ENCODE measurements at regions not wholly inside any gene's neighbourhood (a gene's known extent, or its start where the extent isn't known, plus 50 kb on each side); places are given as distances from the start of the nearest gene placed in this dataset.

DNA sequence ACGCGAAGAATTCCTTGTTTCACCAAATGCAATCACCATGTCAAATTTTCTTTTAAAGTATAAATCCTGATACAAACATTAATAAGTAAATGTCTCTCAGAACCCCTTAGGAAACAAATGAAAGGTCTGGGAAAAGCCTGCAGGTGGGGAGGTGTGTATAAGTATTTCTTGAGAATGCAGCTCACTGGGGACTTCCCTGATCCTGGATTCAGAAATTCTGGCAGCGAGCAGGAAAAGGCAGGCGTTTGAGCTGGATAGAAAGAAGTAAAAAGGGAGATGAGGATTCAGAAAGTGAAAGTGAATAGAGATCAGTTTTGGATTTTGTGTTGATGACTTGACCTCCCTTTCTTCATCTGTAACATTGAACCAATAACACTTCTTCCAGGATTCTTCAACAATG is 68.3 kb upstream of the CTSC start:
- DNase-seq (ENCODE audit: low read depth in 4 of 4, low spot score in 3 of 4) = no peak

GRCh38 chr11:88404932-88405710 is 67.6 kb upstream of the CTSC start:
- no peak for DNase-seq (ENCODE audit: low read depth in 4 of 4, low spot score in 3 of 4)

DNA sequence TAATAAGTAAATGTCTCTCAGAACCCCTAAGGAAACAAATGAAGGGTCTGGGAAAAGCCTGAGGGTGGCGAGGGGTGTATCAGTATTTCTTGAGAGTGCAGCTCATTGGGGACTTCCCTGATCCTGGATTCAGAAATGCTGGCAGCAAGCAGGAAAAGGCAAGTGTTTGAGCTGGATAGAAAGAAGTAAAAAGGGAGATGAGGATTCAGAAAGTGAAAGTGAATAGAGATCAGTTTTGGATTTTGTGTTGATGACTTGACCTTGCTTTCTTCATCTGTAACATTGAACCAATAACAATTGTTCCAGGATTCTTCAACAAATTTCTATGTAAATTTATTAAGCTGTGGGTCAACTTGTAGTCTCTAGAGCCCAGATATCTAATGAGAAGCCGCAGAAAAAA is 66.9 kb upstream of the CTSC start:
- no peak for DNase-seq (ENCODE audit: low read depth in 4 of 4, low spot score in 3 of 4)

GRCh38 chr11:88402784-88403183 is 65.2 kb upstream of the CTSC start:
- DNase-seq (ENCODE audit: low read depth in 4 of 4, low spot score in 3 of 4) = no peak

DNA sequence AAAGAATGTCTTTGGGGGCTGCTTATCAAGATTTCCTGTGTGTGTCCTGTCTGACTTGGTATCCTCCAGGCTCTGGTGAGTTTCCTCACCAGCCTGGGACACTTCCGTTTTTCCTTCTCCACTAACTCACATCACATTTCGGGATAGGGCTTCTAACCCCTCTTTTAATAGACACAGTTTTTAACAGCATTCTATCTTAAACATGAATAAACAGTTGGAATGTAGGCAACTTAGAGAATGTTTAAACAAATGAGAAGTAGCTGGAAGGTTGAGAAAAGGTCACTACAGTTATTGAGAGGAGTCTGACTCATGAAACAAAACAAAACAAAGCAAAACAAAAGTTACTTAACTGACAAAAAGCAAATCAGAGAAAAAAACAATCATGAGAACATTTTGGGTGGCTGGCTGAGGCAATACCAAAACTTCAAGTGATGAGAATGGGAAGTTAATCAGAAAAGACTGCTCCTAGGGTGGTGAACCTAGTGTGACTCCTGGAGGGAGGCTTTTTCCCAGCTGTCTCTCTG is 64.7 kb upstream of the CTSC start:
- no peak for DNase-seq (ENCODE audit: low read depth in 4 of 4, low spot score in 3 of 4)

DNA sequence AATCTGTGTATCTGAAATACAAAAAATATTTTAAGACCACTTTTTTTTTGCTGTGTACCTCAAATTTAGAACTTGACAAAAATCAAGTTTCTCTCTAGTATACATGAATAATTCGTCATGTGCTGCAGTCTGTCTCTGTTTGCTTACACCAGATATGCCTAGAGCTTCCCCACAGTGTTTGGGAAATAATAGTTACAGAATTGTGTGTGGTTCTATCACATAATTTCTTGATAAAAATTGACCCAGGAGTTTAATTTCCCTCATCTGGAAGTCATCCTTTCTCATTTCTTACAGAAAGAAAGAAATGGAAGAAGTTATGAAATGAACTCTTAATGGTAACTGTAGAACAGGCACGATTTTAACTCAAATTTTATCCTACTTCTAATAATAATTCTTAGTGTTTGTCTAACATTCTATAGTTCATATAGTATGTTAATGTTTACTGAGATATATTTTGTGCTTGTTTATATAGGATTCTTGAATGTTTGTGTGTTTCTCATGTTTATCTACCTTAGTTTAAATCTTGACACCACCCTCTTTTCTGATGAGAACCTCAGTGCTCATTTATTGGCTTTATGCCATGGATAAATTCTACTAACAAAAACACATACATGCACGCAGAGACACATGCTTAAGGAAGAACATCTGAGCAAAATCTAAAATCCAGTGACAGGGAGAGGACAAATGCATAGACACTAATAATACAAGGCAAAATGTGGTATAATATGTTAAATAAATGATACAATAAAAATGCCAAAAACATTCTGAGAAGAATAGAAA is 61.4 kb upstream of the CTSC start:
- DNase-seq (ENCODE audit: low read depth in 4 of 4, low spot score in 3 of 4) = no peak

DNA sequence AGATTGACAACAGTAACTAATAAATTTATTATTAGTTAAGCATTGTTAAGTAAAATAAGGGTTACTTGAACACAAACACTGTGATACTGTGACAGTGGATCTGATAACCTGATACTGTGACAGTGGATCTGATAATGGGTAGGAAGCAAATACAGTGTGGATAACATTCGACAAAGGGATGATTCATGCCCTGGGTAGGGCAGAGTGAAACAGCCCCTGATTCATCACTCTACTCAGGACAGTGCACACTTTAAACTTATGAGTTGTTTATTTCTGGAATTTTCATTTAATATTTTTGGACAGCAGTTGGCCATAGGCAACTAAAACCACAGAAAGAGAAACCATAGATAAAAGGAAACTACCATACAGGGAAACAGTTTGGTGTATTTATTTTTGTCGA is 60.8 kb upstream of the CTSC start:
- no peak for DNase-seq (ENCODE audit: low read depth in 4 of 4, low spot score in 3 of 4)

GRCh38 chr11:88390254-88390653 is 52.7 kb upstream of the CTSC start:
- no peak for DNase-seq (ENCODE audit: low read depth in 4 of 4, low spot score in 3 of 4)

DNA sequence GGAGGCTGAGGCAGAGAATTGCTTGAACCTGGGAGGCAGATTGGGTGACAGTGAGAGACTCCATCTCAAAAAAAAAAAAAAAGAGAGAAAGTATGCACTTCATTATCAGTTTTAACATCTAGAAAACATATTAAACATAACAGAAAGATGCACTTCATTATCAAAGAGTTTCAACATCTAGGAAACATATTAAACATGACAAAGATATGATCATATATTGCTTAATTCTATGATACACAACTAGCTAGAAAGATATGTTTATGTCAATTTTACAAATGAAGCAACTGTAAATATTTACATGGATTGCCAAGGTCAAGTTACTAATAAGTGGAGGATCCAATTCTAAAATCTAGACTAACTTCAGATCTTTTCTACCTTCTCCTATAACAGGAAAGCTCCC is 50.4 kb upstream of the CTSC start:
- no peak for DNase-seq (ENCODE audit: low read depth in 4 of 4, low spot score in 3 of 4)

Data from right renal pelvis (tissue), 4 donors.